H1 (cell line): ENCODE measurements at regions not wholly inside any gene's neighbourhood (a gene's known extent, or its start where the extent isn't known, plus 50 kb on each side); places are given as distances from the start of the nearest gene placed in this dataset.

Source experiments
- CTCF ChIA-PET: fragments of 300-600 bp; sonication (Branson Sonifier 250); formaldehyde crosslinking; loops from one replicate; lab custom pipeline; 2021; ENCODE audit not compliant: partially characterized antibody; lab: Charles Lee
- POLR2A ChIA-PET: fragments of 300-600 bp; sonication (Branson Sonifier 250); formaldehyde crosslinking; loops from one replicate; lab custom pipeline; 2021; ENCODE audit warnings: inconsistent platforms; ENCODE audit not compliant: partially characterized antibody; lab: Charles Lee
- DNase-seq, 2 experiments: peaks; one replicate each; pipeline versions ENCODE4 v3.0.0 to v3.0.0-alpha.2; 2010 to 2022; ENCODE audit warnings: low spot score in 2 of 2, low read depth in 1 of 2, mixed read lengths in 1 of 2
- FAIRE-seq: peaks from 2 replicates; lab custom pipeline; 2011; peaks lifted over from hg19 to GRCh38; lab: Jason Lieb, UNC
- H2AFZ ChIP-seq: 2 replicates; pipeline ENCODE4 v1.8.1; 2012; ENCODE audit warnings: low read length, inconsistent platforms
- H2AK5ac ChIP-seq: 2 replicates; pipeline ENCODE4 v1.6.1; 2013; ENCODE audit warnings: low read depth, low read length
- H2BK120ac ChIP-seq: replicated peaks from 2 replicates; pipeline ENCODE3; 2013; ENCODE audit warnings: low read depth, low read length, inconsistent platforms
- H2BK12ac ChIP-seq: 2 replicates; pipeline ENCODE4 v1.6.1; 2013; ENCODE audit warnings: low read depth, low read length
- H2BK15ac ChIP-seq: 2 replicates; pipeline ENCODE4 v1.6.1; 2013; ENCODE audit warnings: low read length
- H2BK20ac ChIP-seq: 2 replicates; pipeline ENCODE4 v1.6.1; 2013; ENCODE audit warnings: low read length
- H2BK5ac ChIP-seq: 2 replicates; pipeline ENCODE4 v1.6.1; 2013; ENCODE audit warnings: low read depth, low read length
- H3K14ac ChIP-seq: 2 replicates; pipeline ENCODE4 v1.6.1; 2013; ENCODE audit warnings: inconsistent platforms; ENCODE audit not compliant: insufficient read length
- H3K18ac ChIP-seq: 2 replicates; pipeline ENCODE4 v1.6.1; 2013; ENCODE audit warnings: low read length; ENCODE audit errors: extremely low read depth
- H3K23ac ChIP-seq: 2 replicates; pipeline ENCODE4 v1.6.1; 2013; ENCODE audit warnings: inconsistent platforms; ENCODE audit not compliant: insufficient read length
- H3K23me2 ChIP-seq: 2 replicates; pipeline ENCODE4 v1.6.1; 2013; ENCODE audit warnings: low read depth, low read length
- H3K27ac ChIP-seq: 2 replicates; pipeline ENCODE4 v1.6.1; 2011; ENCODE audit warnings: low read depth, low read length, inconsistent platforms
- H3K27me3 ChIP-seq, 4 experiments: replicated peaks in 1 of 4; 1 replicate in 1 of 4; 2 replicates in 3 of 4; pipeline versions ENCODE4 v1.6.1 to v1.8.1; 2011 to 2013; ENCODE audit warnings: low read length in 3 of 4, mild to moderate bottlenecking in 3 of 4, inconsistent platforms in 2 of 4, mixed read lengths in 2 of 4, moderate library complexity in 1 of 4; ENCODE audit not compliant: control insufficient read depth in 3 of 4, insufficient read depth in 3 of 4; ENCODE audit errors: extremely low read depth in 1 of 4
- H3K36me3 ChIP-seq, 4 experiments: 2 replicates each; pipeline versions ENCODE4 v1.6.1 to v1.8.1; 2011 to 2013; ENCODE audit warnings: mild to moderate bottlenecking in 4 of 4, low read length in 3 of 4, moderate library complexity in 2 of 4, control low read depth in 1 of 4, inconsistent platforms in 1 of 4; ENCODE audit not compliant: insufficient read depth in 4 of 4, control insufficient read depth in 2 of 4
- H3K4ac ChIP-seq: replicated peaks from 2 replicates; pipeline ENCODE3; 2013; ENCODE audit warnings: low read length, low read depth, mixed read lengths, inconsistent platforms; ENCODE audit not compliant: insufficient read length
- H3K4me1 ChIP-seq, 4 experiments: replicated peaks in 1 of 4; 1 replicate in 1 of 4; 2 replicates in 3 of 4; pipeline versions ENCODE4 v1.6.1 to v1.8.1; 2011 to 2013; ENCODE audit warnings: low read length in 3 of 4, inconsistent platforms in 2 of 4, mixed read lengths in 1 of 4; ENCODE audit not compliant: insufficient read depth in 4 of 4, control insufficient read depth in 3 of 4
- H3K4me2 ChIP-seq, 2 experiments: 2 replicates each; pipeline versions ENCODE4 v1.6.1 to v1.8.1; 2011 to 2013; ENCODE audit warnings: low read depth in 2 of 2, low read length in 2 of 2, control low read depth in 1 of 2, inconsistent platforms in 1 of 2, mild to moderate bottlenecking in 1 of 2; ENCODE audit not compliant: insufficient read depth in 1 of 2
- H3K4me3 ChIP-seq, 4 experiments: fragments of 200-600, 300-600 bp in 1 of 4; sonication (generic), shearing (Covaris generic), sonication (Bioruptor Twin) in 1 of 4; 2 replicates each; pipeline versions ENCODE4 v1.5.1 to v1.8.1; 2011 to 2016; ENCODE audit warnings: low read length in 4 of 4, low read depth in 3 of 4, control low read depth in 2 of 4, inconsistent platforms in 2 of 4, mild to moderate bottlenecking in 2 of 4, mixed read lengths in 1 of 4, moderate library complexity in 1 of 4; ENCODE audit not compliant: insufficient read depth in 2 of 4; ENCODE audit errors: extremely low read depth in 1 of 4
- H3K56ac ChIP-seq: replicated peaks from 2 replicates; pipeline ENCODE3; 2013; ENCODE audit warnings: low read depth, mild to moderate bottlenecking, mixed read lengths, low read length, inconsistent platforms; ENCODE audit not compliant: insufficient read length
- H3K79me1 ChIP-seq: 2 replicates; pipeline ENCODE4 v1.6.1; 2013; ENCODE audit warnings: low read depth, low read length, control low read depth
- H3K79me2 ChIP-seq, 2 experiments: 2 replicates each; pipeline versions ENCODE4 v1.6.1 to v1.8.1; 2012 to 2013; ENCODE audit warnings: low read length in 2 of 2, mild to moderate bottlenecking in 2 of 2, inconsistent platforms in 1 of 2; ENCODE audit not compliant: insufficient read depth in 2 of 2, control insufficient read depth in 1 of 2
- H3K9ac ChIP-seq, 4 experiments: replicated peaks in 1 of 4; 1 replicate in 1 of 4; 2 replicates in 3 of 4; pipeline versions ENCODE4 v1.6.1 to v1.8.1; 2011 to 2013; ENCODE audit warnings: low read depth in 3 of 4, low read length in 3 of 4, control low read depth in 2 of 4, mild to moderate bottlenecking in 2 of 4, moderate library complexity in 2 of 4, inconsistent platforms in 1 of 4; ENCODE audit errors: extremely low read depth in 1 of 4
- H3K9me3 ChIP-seq, 2 experiments: 2 replicates each; pipeline versions ENCODE4 v1.6.1 to v1.8.1; 2012 to 2013; ENCODE audit warnings: mild to moderate bottlenecking in 2 of 2, moderate library complexity in 2 of 2, control low read depth in 1 of 2, inconsistent platforms in 1 of 2, low read depth in 1 of 2, low read length in 1 of 2, mixed read lengths in 1 of 2; ENCODE audit not compliant: insufficient read depth in 2 of 2
- H4K20me1 ChIP-seq, 2 experiments: replicated peaks in 1 of 2; 2 replicates each; pipeline versions ENCODE3 to v1.8.1; 2011 to 2013; ENCODE audit warnings: inconsistent platforms in 2 of 2, low read length in 2 of 2, mild to moderate bottlenecking in 1 of 2; ENCODE audit not compliant: insufficient read depth in 2 of 2, control insufficient read depth in 1 of 2
- H4K5ac ChIP-seq: 2 replicates; pipeline ENCODE4 v1.6.1; 2013; ENCODE audit warnings: low read length, low read depth, mixed read lengths, inconsistent platforms; ENCODE audit not compliant: insufficient read length
- H4K8ac ChIP-seq: 2 replicates; pipeline ENCODE4 v1.8.0; 2013; ENCODE audit warnings: mild to moderate bottlenecking, moderate library complexity, low read length, inconsistent platforms; ENCODE audit not compliant: insufficient read depth; ENCODE audit errors: extremely low read depth
- H4K91ac ChIP-seq: replicated peaks from 2 replicates; pipeline ENCODE3; 2013; ENCODE audit warnings: low read length, mixed read lengths, inconsistent platforms; ENCODE audit not compliant: insufficient read length
- ASH2L ChIP-seq: fragments of 200-600, 300-600 bp; sonication (generic); IDR thresholded peaks from one replicate; pipeline ENCODE4 v1.7.1; 2017; ENCODE audit warnings: low read length
- HDAC2 ChIP-seq, 2 experiments: fragments of 300-600 bp in 1 of 2; sonication (generic) in 1 of 2; IDR thresholded peaks; 2 replicates each; pipeline ENCODE4 v1.6.1; 2011 to 2012; ENCODE audit warnings: low read depth in 2 of 2, low read length in 2 of 2, mild to moderate bottlenecking in 2 of 2, moderate library complexity in 2 of 2, borderline replicate concordance in 1 of 2, inconsistent platforms in 1 of 2
- KDM1A ChIP-seq: fragments of 200-600, 300-600 bp; sonication (generic); IDR thresholded peaks from 2 replicates; pipeline ENCODE4 v1.7.1; 2016; ENCODE audit warnings: mild to moderate bottlenecking, low read length, borderline replicate concordance
- WGBS, 2 experiments: shearing (Covaris generic) in 1 of 2; methylation state at CpG; one replicate each; pipeline versions ENCODE4 v1.1.6 to v1.1.7; 2013 to 2015; ENCODE audit warnings: low lambda C conversion rate in 2 of 2, mixed read lengths in 2 of 2, inconsistent platforms in 1 of 2, low coverage in 1 of 2, missing lambda C conversion rate in 1 of 2; ENCODE audit not compliant: insufficient replicate concordance in 2 of 2, insufficient coverage in 1 of 2, insufficient read length in 1 of 2; ENCODE audit errors: extremely low coverage in 1 of 2, missing lambda C conversion rate in 1 of 2; 5-methylcytosine and 5-hydroxymethylcytosine counted together

DNA sequence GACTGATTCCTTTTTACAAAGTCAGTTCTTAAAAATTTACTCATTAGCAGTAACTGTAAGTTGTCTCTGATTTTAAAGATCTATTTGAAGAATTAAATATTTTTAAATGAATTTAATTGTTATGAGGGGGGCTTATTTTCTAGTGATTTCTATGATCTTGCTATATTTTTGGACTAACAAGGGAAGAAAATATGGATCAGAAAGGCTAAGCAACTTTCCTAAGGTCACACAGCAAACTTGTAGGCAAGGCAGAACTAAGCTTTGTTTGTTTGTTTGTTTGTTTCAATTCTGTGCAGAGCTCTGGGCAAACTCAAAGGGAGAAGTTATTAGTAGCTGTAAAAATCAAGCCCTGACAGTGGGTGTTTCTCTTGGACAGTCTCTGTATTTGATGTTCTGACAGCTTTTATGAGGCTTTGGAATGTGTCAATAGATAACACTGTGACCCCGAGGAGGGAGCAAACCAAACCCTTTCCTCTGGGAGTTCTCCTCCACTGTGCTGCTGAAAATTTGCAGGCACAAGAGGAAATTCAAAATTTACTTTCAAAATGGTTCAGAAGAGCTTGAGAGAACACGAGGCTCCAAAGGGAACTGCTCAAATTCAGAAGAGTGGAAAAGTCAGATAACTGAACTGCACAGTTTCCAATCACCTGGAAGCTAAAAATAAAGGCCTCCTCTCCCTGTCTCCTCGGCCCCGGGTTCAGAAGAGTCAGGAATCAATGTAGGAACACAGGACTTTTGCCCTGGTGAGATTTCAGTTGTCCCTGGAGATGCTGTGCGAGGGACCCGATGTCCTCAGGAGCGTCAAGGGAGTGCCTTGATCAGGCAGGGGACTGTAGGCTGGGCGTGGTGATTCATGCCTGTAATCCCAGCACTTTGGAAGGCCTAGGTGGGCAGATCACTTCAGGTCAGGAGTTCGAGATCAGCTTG lies 325.7 kb downstream of the GATA3 start:
- no peak overlapping the region for H2BK20ac ChIP-seq
- no peaks in the 10 kb centered on the region for H3K9me3 ChIP-seq
- H2BK120ac ChIP-seq, result no peak overlapping the region
- no peak overlapping the region for H3K14ac ChIP-seq
- POLR2A ChIA-PET, result interaction anchor here (1.2 kb wide), 1 partner anchor 13 kb away, joined by 3 read pairs; no protein-coding TSS in a partner anchor
- H2BK5ac ChIP-seq, result no peak overlapping the region
- H3K18ac ChIP-seq, result no peak overlapping the region
- H4K20me1 ChIP-seq, result no peaks in the 10 kb centered on the region
- no peaks in the 10 kb centered on the region for H3K36me3 ChIP-seq
- no peak overlapping the region for H4K8ac ChIP-seq
- no peak overlapping the region for H4K5ac ChIP-seq
- H3K27me3 ChIP-seq, result no peaks in the 10 kb centered on the region
- 93% methylated on average over 9 of the region's 9 CpGs; no CpG with 5 or more reads in 1 of the 2 experiments for WGBS, 2 experiments
- H3K23ac ChIP-seq, result no peak overlapping the region
- H3K9ac ChIP-seq, result no peak overlapping the region
- H2BK15ac ChIP-seq, result no peak overlapping the region
- H3K79me2 ChIP-seq, result no peaks in the 10 kb centered on the region
- no peaks in the 10 kb centered on the region for H3K23me2 ChIP-seq
- peaks cover 0 to 4% (median 1%) of the 10 kb centered on the region in 4 experiments; a peak in 3 of 7 replicates for H3K4me1 ChIP-seq
- no peak overlapping the region for H3K4me2 ChIP-seq
- TF ChIP-seq HDAC2 (IDR thresholded peaks at IDR 0.05; ENCODE audit: borderline replicate concordance in 1 of 2, low read depth in 2 of 2, low read length in 2 of 2) (peak in 1 of 2 experiments; percentile 46; a peak in 1 of 4 replicates), ASH2L (no peak), KDM1A (peak; percentile 77)
- H3K4ac ChIP-seq, result no peak overlapping the region
- DNase-seq (no peak), FAIRE-seq (no peak)
- H2BK12ac ChIP-seq, result no peak overlapping the region
- no peak overlapping the region for H3K27ac ChIP-seq
- CTCF ChIA-PET, result interaction anchor here (0.8 to 1.2 kb wide), 5 partner anchors 11 to 508 kb away, joined by 3 read pairs; no protein-coding TSS in a partner anchor
- H2AFZ ChIP-seq, result no peak overlapping the region
- no peak overlapping the region for H4K91ac ChIP-seq
- no peak overlapping the region for H3K4me3 ChIP-seq
- H2AK5ac ChIP-seq, result no peak overlapping the region
- no peaks in the 10 kb centered on the region for H3K79me1 ChIP-seq
- no peak overlapping the region for H3K56ac ChIP-seq
